HEK293 (cell line): ENCODE measurements at regions not wholly inside any gene's neighbourhood (a gene's known extent, or its start where the extent isn't known, plus 50 kb on each side); places are given as distances from the start of the nearest gene placed in this dataset.

ENCODE experiments used
- CTCF ChIA-PET: fragments of 350-600 bp; formaldehyde crosslinking; extraction: SDS; loops from one replicate; lab custom pipeline; 2021; ENCODE audit warnings: antibody characterized with exemption; lab: Yijun Ruan, JAX
- POLR2A ChIA-PET: fragments of 300-600 bp; formaldehyde crosslinking; extraction: SDS; loops from one replicate; lab custom pipeline; 2020; ENCODE audit warnings: antibody characterized with exemption, inconsistent platforms; lab: Yijun Ruan, JAX
- H3K27ac ChIP-seq: fragments of 200-500 bp; sonication (Bioruptor generic); 2 replicates; pipeline ENCODE4 v1.5.1; 2014; ENCODE audit warnings: low read depth, low read length, control low read depth, inconsistent platforms; ENCODE audit errors: extremely low read depth
- H3K36me3 ChIP-seq, 2 experiments: fragments of 200-500 bp in 1 of 2; sonication (Bioruptor generic) in 1 of 2; 1 replicate in 1 of 2; 2 replicates in 1 of 2; pipeline ENCODE4 v1.5.1; 2014 to 2017; ENCODE audit warnings: inconsistent platforms in 2 of 2, low read length in 2 of 2; ENCODE audit not compliant: control insufficient read depth in 2 of 2, insufficient read depth in 1 of 2
- H3K4me1 ChIP-seq: fragments of 200-500 bp; sonication (Bioruptor generic); 2 replicates; pipeline ENCODE4 v1.5.1; 2014; ENCODE audit warnings: mild to moderate bottlenecking, low read length, inconsistent platforms; ENCODE audit not compliant: control insufficient read depth, insufficient read depth
- H3K4me3 ChIP-seq: 2 replicates; pipeline ENCODE4 v1.5.1; 2011; ENCODE audit warnings: low read depth, mild to moderate bottlenecking, control low read depth, low read length, moderate library complexity
- H3K9me3 ChIP-seq: fragments of 200-500 bp; sonication (Bioruptor generic); 2 replicates; pipeline ENCODE4 v1.5.1; 2014; ENCODE audit warnings: low read depth, low read length, inconsistent platforms; ENCODE audit not compliant: control insufficient read depth, insufficient read depth
- PRDM1 ChIP-seq: fragments of 450-650 bp; formaldehyde crosslinking; IDR thresholded peaks from 2 replicates; pipeline ENCODE4; 2016; ENCODE audit warnings: missing biosample characterization, missing genetic modification characterization
- SCRT1 ChIP-seq: fragments of 450-650 bp; formaldehyde crosslinking; IDR thresholded peaks from 2 replicates; pipeline ENCODE4 v1.5.1; 2016; ENCODE audit warnings: missing biosample characterization, missing genetic modification characterization, borderline replicate concordance
- ZBTB26 ChIP-seq: fragments of 450-650 bp; formaldehyde crosslinking; optimal IDR thresholded peaks from 2 replicates; pipeline ENCODE3; 2016; ENCODE audit warnings: missing biosample characterization, mild to moderate bottlenecking, missing genetic modification characterization
- ZBTB7A ChIP-seq: fragments of 450-650 bp; formaldehyde crosslinking; IDR thresholded peaks from 2 replicates; pipeline ENCODE4 v1.5.1; 2016; ENCODE audit warnings: low read depth, missing biosample characterization, missing genetic modification characterization
- ZFP69B ChIP-seq: fragments of 450-650 bp; formaldehyde crosslinking; IDR thresholded peaks from 2 replicates; pipeline ENCODE4 v1.5.1; 2016; ENCODE audit warnings: missing biosample characterization, missing genetic modification characterization
- ZNF146 ChIP-seq: fragments of 450-650 bp; formaldehyde crosslinking; IDR thresholded peaks from 2 replicates; pipeline ENCODE4 v1.5.1; 2016; ENCODE audit warnings: missing biosample characterization, missing genetic modification characterization
- ZNF175 ChIP-seq: fragments of 450-650 bp; formaldehyde crosslinking; IDR thresholded peaks from 2 replicates; pipeline ENCODE4 v1.5.1; 2016; ENCODE audit warnings: missing biosample characterization, missing genetic modification characterization
- ZNF211 ChIP-seq: fragments of 450-650 bp; formaldehyde crosslinking; IDR thresholded peaks from 2 replicates; pipeline ENCODE4 v1.5.1; 2016; ENCODE audit warnings: low read depth, missing biosample characterization, missing genetic modification characterization
- ZNF23 ChIP-seq: fragments of 450-650 bp; formaldehyde crosslinking; IDR thresholded peaks from 2 replicates; pipeline ENCODE4 v1.5.1; 2016; ENCODE audit warnings: missing biosample characterization, missing genetic modification characterization, borderline replicate concordance
- ZNF341 ChIP-seq: fragments of 450-650 bp; formaldehyde crosslinking; IDR thresholded peaks from 2 replicates; pipeline ENCODE4; 2016; ENCODE audit warnings: low read depth, missing biosample characterization, missing genetic modification characterization
- ZNF354C ChIP-seq: fragments of 450-650 bp; formaldehyde crosslinking; IDR thresholded peaks from 2 replicates; pipeline ENCODE4 v1.5.1; 2016; ENCODE audit warnings: missing biosample characterization, missing genetic modification characterization, low read depth, borderline replicate concordance
- ZNF37A ChIP-seq: fragments of 450-650 bp; IDR thresholded peaks from 2 replicates; pipeline ENCODE4 v1.5.1; 2018; ENCODE audit warnings: missing biosample characterization, missing genetic modification characterization
- ZNF426 ChIP-seq: fragments of 450-650 bp; formaldehyde crosslinking; IDR thresholded peaks from 2 replicates; pipeline ENCODE4 v1.5.1; 2017; ENCODE audit warnings: missing biosample characterization, missing genetic modification characterization, mild to moderate bottlenecking, inconsistent platforms, moderate library complexity
- ZNF518A ChIP-seq: fragments of 450-650 bp; formaldehyde crosslinking; conservative IDR thresholded peaks from 2 replicates; pipeline ENCODE4 v1.5.1; 2016; ENCODE audit warnings: low read depth, missing biosample characterization, missing genetic modification characterization
- ZNF624 ChIP-seq: fragments of 450-650 bp; formaldehyde crosslinking; IDR thresholded peaks from 2 replicates; pipeline ENCODE4 v1.5.1; 2017; ENCODE audit warnings: missing biosample characterization, missing genetic modification characterization
- ZNF704 ChIP-seq: fragments of 450-650 bp; formaldehyde crosslinking; IDR thresholded peaks from 2 replicates; pipeline ENCODE4 v1.5.1; 2016; ENCODE audit warnings: missing biosample characterization, missing genetic modification characterization
- ZNF747 ChIP-seq: fragments of 450-650 bp; formaldehyde crosslinking; IDR thresholded peaks from 2 replicates; pipeline ENCODE4 v1.5.1; 2016; ENCODE audit warnings: missing biosample characterization, missing genetic modification characterization
- ZNF791 ChIP-seq: fragments of 450-650 bp; formaldehyde crosslinking; IDR thresholded peaks from 2 replicates; pipeline ENCODE4 v1.5.1; 2016; ENCODE audit warnings: missing biosample characterization, missing genetic modification characterization
- ZNF837 ChIP-seq: fragments of 450-650 bp; formaldehyde crosslinking; IDR thresholded peaks from 2 replicates; pipeline ENCODE4 v1.5.1; 2016; ENCODE audit warnings: missing biosample characterization, missing genetic modification characterization
- ZXDB ChIP-seq: fragments of 450-650 bp; formaldehyde crosslinking; IDR thresholded peaks from 2 replicates; pipeline ENCODE4 v1.5.1; 2016; ENCODE audit warnings: missing biosample characterization, missing genetic modification characterization
- TF ChIP-seq, protein P1 (sequence below): fragments of 450-650 bp; formaldehyde crosslinking; IDR thresholded peaks from 2 replicates; pipeline ENCODE4 v1.5.1; 2017; ENCODE audit warnings: missing biosample characterization, missing genetic modification characterization

DNA sequence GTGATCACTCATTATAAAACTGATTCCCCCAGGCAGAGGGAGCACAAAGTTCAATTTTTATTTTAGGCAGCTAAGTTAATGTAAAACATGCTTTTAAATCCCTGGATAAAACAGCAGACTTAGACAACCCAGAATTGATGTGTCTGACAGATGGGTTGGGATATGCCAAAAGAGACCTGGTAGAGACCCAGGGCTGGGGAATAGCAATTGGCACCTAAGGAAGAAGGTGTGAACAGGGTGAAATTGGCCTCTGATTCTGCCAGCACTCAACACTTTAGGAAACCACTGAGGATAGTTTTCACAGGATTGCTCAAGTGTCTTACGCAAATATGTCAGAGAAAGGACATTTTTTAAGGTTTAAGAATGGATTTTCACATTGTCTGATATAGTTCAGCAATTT is 938.2 kb upstream of the CDH8 start:
- CTCF ChIA-PET, result no interaction called here
- H3K27ac ChIP-seq, result no peak overlapping the region
- H3K4me1 ChIP-seq, result no peaks in the 10 kb centered on the region
- H3K36me3 ChIP-seq, result no peaks in the 10 kb centered on the region
- H3K4me3 ChIP-seq, result no peak overlapping the region
- TF ChIP-seq ZNF704 (tag by site-specific recombination) (no peak), ZBTB26 (tag by site-specific recombination) (no peak), ZNF211 (tag by site-specific recombination) (no peak), ZFP69B (tag by site-specific recombination) (no peak), ZNF791 (no peak), ZNF624 (tag by site-specific recombination) (no peak), SCRT1 (tag by site-specific recombination) (no peak), ZNF837 (tag by site-specific recombination) (no peak), ZNF175 (tag by site-specific recombination) (no peak), ZBTB7A (tag by site-specific recombination) (no peak), ZNF426 (tag by site-specific recombination) (no peak), ZNF747 (tag by site-specific recombination) (no peak), ZNF518A (no peak), ZNF354C (tag by site-specific recombination) (no peak)
- TF ChIP-seq, protein P1, sequence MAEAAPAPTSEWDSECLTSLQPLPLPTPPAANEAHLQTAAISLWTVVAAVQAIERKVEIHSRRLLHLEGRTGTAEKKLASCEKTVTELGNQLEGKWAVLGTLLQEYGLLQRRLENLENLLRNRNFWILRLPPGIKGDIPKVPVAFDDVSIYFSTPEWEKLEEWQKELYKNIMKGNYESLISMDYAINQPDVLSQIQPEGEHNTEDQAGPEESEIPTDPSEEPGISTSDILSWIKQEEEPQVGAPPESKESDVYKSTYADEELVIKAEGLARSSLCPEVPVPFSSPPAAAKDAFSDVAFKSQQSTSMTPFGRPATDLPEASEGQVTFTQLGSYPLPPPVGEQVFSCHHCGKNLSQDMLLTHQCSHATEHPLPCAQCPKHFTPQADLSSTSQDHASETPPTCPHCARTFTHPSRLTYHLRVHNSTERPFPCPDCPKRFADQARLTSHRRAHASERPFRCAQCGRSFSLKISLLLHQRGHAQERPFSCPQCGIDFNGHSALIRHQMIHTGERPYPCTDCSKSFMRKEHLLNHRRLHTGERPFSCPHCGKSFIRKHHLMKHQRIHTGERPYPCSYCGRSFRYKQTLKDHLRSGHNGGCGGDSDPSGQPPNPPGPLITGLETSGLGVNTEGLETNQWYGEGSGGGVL (tag by site-specific recombination), result no peak
- TF ChIP-seq, all 188 proteins: peak for 0
- POLR2A ChIA-PET, result no interaction called here
- no peaks in the 10 kb centered on the region for H3K9me3 ChIP-seq

DNA sequence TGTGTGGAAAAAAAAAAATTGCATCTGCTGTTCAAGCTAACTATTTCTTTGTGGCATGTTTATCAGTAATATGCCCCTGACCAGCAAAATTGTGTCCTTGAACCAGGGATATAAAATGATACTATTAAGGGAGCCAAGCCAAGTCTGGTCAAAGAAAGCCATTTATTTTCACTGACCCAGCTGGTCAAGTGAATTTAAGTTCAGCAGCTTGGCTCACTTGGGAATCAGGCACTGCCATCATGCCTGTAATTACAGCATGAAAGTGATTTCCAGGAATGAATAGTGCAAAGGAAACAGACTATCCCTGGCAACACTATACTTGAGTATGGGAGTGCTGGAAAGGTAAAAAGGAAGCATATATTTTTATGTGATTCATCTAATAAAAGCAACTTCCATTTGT is 934.6 kb upstream of the CDH8 start:
- no peak overlapping the region for H3K27ac ChIP-seq
- no peaks in the 10 kb centered on the region for H3K36me3 ChIP-seq
- ChIA-PET POLR2A (no interaction called here), CTCF (no interaction called here)
- no peaks in the 10 kb centered on the region for H3K4me1 ChIP-seq
- H3K9me3 ChIP-seq, result no peaks in the 10 kb centered on the region
- no peak overlapping the region for H3K4me3 ChIP-seq
- TF ChIP-seq ZNF37A (tag by site-specific recombination), result no peak
- no peak for TF ChIP-seq ZBTB7A (tag by site-specific recombination)
- no peak for TF ChIP-seq ZNF23 (tag by site-specific recombination)
- TF ChIP-seq ZNF146, result no peak
- no peak for TF ChIP-seq ZNF426 (tag by site-specific recombination)
- TF ChIP-seq ZXDB, result no peak
- TF ChIP-seq ZNF341 (tag by site-specific recombination), result no peak
- TF ChIP-seq PRDM1, result no peak
- TF ChIP-seq, protein P1 (tag by site-specific recombination), result no peak
